Astrocyte (in vitro differentiated cells and primary cell): ENCODE measurements at regions not wholly inside any gene's neighbourhood (a gene's known extent, or its start where the extent isn't known, plus 50 kb on each side); places are given as distances from the start of the nearest gene placed in this dataset.

Experiments
- EZH2 ChIP-seq: IDR thresholded peaks from 2 replicates; pipeline ENCODE4 v1.6.1; 2012; ENCODE audit warnings: mild to moderate bottlenecking, low read length, inconsistent platforms; ENCODE audit not compliant: insufficient read depth
- TF ChIP-seq, protein P1 (sequence below): IDR thresholded peaks from 2 replicates; pipeline ENCODE4 v1.5.1; 2011; ENCODE audit warnings: low read depth, mild to moderate bottlenecking, inconsistent platforms, low read length, moderate library complexity; ENCODE audit not compliant: insufficient read depth

DNA sequence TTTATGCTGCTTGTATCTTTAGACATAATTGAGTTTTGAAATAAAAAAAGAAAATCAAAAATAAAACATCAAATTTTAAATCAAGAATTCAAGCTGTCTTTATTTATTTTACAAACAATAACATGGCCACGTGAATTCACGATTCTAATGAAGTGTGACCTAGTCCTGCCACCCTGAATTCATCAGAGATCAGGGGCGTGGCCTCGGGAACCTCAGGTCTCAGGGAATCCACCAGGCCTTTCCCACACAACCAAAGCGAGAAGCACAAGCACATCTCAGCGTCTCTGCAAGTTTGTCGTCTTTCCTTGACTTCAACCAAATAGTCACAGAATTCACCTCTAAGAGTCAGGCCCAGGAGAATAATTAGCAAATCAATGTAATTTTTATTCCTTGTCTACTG is 107.9 kb downstream of the DACT2 start:
- TF ChIP-seq, protein P1, sequence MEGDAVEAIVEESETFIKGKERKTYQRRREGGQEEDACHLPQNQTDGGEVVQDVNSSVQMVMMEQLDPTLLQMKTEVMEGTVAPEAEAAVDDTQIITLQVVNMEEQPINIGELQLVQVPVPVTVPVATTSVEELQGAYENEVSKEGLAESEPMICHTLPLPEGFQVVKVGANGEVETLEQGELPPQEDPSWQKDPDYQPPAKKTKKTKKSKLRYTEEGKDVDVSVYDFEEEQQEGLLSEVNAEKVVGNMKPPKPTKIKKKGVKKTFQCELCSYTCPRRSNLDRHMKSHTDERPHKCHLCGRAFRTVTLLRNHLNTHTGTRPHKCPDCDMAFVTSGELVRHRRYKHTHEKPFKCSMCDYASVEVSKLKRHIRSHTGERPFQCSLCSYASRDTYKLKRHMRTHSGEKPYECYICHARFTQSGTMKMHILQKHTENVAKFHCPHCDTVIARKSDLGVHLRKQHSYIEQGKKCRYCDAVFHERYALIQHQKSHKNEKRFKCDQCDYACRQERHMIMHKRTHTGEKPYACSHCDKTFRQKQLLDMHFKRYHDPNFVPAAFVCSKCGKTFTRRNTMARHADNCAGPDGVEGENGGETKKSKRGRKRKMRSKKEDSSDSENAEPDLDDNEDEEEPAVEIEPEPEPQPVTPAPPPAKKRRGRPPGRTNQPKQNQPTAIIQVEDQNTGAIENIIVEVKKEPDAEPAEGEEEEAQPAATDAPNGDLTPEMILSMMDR = no peak
- TF ChIP-seq EZH2 = no peak
